Neural cell (in vitro differentiated cells): ENCODE measurements at regions not wholly inside any gene's neighbourhood (a gene's known extent, or its start where the extent isn't known, plus 50 kb on each side); places are given as distances from the start of the nearest gene placed in this dataset.

Source experiments
- EP300 ChIP-seq: fragments of 450-650 bp; conservative IDR thresholded peaks from 2 replicates; pipeline ENCODE4 v1.6.1; 2014; ENCODE audit warnings: antibody characterized with exemption, mild to moderate bottlenecking, moderate library complexity; ENCODE audit not compliant: poor library complexity, severe bottlenecking
- POLR2AphosphoS5 ChIP-seq: IDR thresholded peaks from 2 replicates; pipeline ENCODE4 v1.6.1; 2012
- REST ChIP-seq: IDR thresholded peaks from 2 replicates; pipeline ENCODE4 v1.6.1; 2012; ENCODE audit warnings: borderline replicate concordance
- SMC3 ChIP-seq: fragments of 450-650 bp; conservative IDR thresholded peaks from 2 replicates; pipeline ENCODE4 v1.6.1; 2014; ENCODE audit warnings: antibody characterized with exemption, mild to moderate bottlenecking, moderate library complexity; ENCODE audit not compliant: poor library complexity
- TF ChIP-seq, protein P1 (sequence below): fragments of 450-650 bp; IDR thresholded peaks from 2 replicates; pipeline ENCODE4 v1.5.1; 2014; ENCODE audit warnings: antibody characterized with exemption, mild to moderate bottlenecking, moderate library complexity; ENCODE audit not compliant: poor library complexity, severe bottlenecking

DNA sequence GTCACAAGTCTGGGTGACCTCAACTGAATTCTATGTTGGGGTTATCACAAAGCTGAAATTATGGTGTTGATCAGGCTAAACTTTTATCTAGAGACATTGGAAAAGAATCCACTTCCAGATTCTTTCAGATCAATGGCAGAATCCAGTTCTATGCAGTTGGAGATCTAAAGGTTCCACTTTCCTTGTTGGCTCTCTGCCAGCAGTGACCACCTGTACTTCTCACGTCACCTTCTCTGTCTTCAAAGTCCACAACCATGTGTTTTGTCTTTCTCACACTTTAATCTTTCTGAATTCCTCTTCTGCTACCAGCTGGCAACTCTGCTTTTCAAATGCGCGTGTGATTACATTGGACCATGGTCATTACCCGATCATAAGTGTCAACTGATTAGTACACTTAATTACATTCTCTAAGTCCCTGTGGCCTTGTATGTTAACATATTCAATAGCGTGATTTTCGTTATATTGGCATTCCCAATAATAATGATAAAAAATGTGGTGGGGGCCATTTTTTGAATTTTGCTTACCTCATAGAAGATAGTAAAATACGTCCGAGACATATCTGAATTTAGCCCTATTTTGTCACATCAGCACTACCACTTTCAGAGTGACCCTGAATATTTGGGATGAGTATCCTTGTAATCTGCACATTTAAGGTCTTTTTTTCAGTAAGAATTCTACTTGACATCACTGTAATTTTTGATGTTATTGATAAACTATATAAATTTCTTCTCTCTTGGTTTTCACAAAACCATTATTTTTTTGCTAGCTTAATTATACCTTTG, 73.7 kb upstream of the PRDM9 start:
- TF ChIP-seq, protein P1, sequence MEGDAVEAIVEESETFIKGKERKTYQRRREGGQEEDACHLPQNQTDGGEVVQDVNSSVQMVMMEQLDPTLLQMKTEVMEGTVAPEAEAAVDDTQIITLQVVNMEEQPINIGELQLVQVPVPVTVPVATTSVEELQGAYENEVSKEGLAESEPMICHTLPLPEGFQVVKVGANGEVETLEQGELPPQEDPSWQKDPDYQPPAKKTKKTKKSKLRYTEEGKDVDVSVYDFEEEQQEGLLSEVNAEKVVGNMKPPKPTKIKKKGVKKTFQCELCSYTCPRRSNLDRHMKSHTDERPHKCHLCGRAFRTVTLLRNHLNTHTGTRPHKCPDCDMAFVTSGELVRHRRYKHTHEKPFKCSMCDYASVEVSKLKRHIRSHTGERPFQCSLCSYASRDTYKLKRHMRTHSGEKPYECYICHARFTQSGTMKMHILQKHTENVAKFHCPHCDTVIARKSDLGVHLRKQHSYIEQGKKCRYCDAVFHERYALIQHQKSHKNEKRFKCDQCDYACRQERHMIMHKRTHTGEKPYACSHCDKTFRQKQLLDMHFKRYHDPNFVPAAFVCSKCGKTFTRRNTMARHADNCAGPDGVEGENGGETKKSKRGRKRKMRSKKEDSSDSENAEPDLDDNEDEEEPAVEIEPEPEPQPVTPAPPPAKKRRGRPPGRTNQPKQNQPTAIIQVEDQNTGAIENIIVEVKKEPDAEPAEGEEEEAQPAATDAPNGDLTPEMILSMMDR = no peak
- no peak for TF ChIP-seq REST
- no peak for TF ChIP-seq POLR2AphosphoS5
- no peak for TF ChIP-seq EP300
- TF ChIP-seq SMC3 = no peak
